HG03060 (cell line): ENCODE measurements at regions not wholly inside any gene's neighbourhood (a gene's known extent, or its start where the extent isn't known, plus 50 kb on each side); places are given as distances from the start of the nearest gene placed in this dataset.

ENCODE experiments used
- ATAC-seq: cut with Tn5 transposase; IDR thresholded peaks from one replicate; pipeline ENCODE4 v1.9.1; 2021; ENCODE audit warnings: low read depth, moderate number of reproducible peaks; ENCODE audit not compliant: unreplicated experiment

DNA sequence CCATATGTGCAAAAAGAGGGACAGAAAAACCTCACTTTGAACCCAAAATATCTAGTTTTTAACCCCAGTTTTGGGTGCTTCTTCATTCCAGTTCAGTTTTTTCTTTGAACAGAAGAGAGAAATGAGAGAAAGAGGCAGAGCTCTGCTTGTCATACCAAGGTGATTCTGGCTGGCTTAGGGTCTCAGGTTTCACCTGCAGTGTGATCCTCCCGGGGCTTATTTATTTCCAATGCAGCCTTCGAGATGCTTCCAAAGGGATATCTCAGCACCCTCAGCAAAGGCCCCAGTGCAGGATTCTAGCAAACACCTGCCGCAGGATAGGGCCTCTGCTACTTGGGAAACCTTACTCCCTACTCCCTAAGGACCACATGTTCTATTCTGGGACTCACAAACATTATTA is 131.3 kb downstream of the WDR11 start:
- no peak for ATAC-seq

DNA sequence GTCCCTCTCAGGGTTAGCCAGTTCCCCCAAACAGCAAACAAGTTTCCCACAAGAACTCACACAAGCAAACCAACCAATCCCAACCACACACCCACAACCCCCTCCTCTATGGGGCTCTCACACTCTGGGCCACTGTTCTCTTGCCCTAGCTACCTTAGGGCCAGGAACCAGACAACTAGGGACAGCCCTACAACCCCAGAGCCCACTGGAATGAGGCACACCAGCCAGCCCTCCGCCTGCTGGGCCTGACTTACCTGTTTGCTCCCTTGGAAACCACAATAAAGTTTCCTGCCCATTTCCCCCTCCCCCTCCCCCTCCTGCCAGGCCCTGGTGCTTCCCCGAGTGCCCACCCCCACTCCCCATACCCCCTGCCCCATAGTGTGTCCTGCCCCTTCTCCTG is 132.6 kb downstream of the WDR11 start:
- ATAC-seq, result no peak

DNA sequence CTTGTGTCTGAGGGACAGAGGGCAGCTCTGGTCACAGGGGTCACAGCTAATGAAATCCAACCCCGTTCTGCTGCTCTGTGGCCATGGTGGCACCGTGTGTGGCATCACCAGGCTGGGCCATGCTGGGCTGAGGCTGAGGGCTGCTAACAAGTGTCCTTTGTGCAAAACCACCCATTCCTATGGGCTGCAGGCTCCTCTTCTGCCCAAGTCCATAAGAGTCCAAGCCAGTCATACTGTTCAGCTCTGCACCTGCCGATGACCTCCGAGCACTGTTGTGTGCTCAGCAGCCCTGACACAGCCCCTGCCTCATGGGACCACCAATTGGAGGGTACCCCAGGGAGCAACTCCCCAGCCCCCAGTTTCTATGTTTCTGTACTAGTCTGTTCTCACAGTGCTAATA is 133.1 kb downstream of the WDR11 start:
- no peak for ATAC-seq

DNA sequence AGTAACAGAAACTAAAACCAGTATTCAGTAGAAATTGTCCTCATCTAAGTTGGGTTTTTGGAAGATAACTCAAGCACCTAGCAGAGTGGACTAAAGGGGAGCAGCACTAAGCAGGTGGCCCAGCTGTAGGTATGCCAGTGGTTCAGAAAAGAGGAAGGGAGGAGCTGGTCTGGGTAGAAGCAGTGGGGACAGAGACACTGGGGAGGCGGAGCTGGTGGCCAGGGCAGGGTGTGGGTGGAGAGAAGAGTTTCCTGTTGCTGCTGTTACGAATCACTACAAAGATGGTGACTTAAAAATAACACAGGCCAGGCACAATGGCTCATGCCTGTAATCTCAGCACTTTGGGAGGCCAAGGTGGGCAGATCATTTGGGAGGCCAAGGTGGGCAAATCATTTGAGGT is 136.2 kb downstream of the WDR11 start:
- no peak for ATAC-seq

DNA sequence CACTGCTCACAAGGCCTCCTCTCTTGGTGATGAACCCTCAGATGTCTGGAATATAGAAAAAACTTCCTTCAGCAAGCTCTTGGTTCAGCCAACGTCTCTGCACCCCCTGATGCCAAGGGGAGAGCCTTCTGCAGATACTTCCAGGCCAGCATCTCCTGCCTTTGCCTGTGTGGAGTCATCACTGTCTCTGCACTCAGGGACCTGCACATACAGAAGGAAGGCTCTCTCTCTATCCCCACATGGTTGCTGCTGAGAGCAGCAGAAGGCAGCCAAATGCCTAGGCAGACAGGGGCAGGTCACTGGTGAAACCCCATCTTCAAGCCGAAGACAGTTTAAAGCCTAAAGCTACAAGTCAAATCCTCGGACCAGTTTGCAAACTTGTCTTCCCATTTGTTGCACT is 137.6 kb downstream of the WDR11 start:
- ATAC-seq, result no peak

DNA sequence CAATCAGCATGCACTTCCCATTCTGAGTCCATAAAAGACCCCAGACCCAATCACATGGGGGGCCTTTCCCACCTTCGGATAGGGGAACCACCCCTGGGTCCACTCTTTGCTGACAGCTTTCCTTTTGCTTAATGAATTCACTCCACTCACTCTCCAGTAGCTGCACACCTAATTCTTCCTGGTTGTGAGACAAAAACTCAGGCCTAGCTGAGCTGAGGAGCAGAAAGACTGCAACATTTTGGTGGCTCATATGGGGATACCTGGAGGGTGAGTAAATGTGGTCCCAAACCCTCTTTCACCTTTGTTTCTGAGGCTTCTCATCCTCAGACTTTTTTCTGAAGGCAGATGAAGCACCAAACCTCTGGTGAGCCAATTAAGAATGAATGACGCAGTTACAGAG is 138.1 kb downstream of the WDR11 start:
- ATAC-seq, result no peak

DNA sequence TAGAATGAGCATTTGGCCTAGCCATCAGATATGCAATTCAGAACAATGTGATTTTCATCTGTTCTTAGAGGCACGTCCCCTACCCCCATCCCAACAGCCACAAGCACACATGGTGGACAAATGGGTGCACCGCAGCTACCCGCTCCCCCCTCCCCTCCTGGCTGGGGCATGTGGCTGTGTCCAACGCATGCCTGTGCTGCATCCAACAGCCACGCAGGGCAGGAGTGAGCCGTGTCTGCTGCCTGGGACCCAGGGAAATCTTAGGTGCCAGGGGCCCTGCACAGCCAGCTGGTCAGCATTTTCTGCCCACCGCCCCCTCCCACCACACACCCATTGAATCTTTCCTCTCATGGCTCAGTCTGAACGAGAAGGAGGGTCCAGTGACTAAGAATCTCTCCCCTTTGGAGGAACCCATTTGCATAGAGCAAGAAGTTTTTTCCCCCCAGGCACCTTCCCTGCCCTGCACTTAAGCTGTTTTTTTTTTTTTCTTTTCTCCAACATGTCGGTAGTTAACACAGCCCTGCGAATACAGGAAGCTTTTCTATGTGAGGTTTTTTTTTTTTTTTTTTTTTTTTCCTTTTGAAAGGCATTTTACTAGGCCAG is 138.9 kb downstream of the WDR11 start:
- no peak for ATAC-seq

DNA sequence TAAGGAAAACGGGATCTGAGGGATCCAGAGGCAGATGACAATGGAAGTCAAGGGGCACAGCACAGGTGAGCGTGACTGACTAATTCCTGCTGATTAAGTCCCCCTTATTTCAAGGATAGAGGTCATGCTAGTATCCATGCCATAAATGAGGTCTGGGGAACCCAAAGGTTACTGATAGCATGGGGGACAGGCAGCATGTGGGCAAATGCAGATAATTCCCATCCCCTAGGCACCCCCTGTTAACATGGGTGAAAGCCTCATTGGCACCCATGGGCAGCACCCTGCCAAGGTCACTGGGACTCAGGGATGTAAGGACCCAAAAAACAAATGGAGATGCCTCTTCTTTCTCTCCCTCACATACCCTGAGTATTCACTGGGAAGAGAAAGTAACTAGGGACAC is 139.7 kb downstream of the WDR11 start:
- ATAC-seq, result no peak

DNA sequence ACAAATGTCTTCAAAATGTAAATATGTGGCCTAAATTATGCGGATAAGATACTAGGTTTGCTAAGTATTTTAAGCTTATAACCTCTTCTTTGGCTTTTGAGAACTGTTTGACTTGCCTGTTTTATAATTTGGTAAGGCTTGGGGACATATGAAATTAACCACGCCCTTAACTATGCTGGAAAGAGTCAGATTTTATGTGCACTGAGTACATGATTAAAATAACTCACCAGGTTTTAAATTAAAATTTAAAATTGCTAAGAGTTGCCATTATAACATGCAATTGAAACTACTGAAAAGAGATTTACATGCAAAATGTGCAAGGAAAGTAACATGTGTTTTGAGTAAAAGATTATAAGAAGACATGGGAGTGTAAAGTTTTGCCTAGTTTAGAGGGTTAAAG is 141.9 kb downstream of the WDR11 start:
- no peak for ATAC-seq

DNA sequence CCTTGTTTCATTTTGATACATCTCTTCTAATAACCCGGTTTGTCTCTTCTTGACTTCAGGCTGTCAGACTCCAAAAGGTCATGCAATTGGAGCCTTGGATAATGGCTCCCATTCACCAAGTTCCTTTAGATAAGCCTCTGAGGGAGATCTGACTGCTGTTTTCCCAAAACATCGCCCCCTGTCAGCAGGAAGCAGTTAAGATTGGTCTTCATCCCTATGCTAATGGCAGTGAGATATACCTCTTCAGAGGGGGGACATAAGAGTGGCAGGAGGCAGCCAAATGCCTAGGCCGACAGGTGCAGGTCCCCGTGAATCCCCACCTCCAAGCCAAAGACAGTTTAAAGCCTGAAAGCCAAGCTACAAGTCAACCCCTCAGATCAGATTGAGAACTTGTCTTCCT is 144.6 kb downstream of the WDR11 start:
- no peak for ATAC-seq

DNA sequence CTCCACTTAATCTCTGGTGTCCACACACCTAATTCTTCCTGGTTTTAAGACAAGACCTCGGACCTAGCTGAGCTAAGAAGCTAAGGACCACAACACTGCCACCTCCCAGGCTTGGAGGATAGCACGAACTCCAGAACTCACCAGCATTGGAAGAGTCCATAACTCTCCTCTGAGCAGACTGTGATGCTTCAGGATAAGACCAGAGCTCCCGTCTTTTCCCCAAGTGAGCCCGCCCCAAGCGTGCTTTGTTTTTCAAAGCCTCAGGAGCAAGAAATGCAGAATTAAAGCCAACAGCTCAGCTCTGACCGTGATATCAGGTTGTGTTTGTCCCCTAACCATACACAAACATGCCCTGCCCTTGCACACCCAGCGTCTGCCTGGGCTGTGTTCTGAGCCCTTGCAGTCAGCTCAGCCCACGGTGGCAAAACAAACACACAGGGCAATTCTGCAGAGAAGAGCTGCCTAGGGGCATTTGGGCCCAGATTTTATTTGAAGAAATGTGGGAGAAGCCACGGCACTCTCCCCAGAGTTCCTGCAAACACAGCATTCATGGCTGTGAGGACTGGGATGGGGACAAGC is 145.4 kb downstream of the WDR11 start:
- ATAC-seq, result no peak

DNA sequence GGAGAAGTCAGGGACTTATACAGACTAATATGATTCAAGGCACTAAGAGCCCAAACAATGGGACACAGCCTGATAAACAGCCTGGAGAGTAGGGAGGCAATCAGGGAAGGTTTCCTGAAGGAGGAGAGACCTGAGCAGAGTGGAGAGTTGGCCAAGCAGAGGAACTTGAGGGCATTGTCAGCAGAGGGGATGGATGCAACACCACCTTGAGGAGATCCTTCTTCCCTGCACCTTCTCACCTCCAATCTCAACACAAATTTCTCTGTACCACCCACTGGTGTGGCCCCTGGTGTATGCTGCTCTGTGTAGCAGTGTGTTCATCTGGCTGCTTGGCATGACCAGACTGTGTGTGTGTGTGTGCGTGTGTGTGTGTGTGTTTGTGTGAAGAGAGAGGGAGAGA is 146.2 kb downstream of the WDR11 start:
- ATAC-seq, result no peak

DNA sequence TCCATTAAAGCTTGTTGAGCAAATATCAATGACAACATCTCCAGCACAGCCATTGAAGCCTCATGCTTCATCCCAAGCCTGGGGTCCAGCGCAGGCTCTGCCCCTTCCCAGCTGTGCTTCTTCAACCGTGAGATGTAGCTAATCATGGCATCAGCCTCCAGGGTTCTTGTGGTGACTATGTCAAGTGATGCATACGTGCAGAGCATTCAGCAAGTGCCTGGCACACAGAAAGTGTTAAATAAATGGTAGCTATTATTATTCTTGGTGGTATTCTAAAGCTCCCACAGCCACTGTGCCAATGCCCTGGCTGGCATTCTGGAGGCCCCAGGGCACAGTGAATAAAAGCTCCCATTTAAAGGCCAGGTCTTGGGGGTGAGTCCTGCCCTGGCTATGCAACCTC is 146.6 kb downstream of the WDR11 start:
- no peak for ATAC-seq

DNA sequence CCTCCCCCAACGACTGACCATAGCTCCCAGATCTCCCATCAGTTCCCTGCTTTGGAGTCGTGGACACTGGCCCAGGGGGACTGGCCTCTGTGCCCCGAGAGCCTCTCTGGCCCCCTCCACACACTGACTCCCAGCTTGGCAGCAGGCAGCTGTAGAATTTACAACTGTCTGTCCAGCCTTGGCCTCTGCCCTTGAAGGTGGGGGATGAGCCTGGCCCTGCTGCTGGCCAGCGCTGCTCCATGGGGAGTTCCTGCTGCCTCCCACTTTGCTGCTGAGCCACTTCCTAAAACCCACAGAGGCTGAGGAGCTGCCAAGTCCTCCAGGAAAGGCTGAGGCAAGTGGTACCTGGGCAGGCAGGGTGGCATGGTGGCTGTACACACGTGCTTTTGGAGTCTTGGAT is 147.1 kb downstream of the WDR11 start:
- no peak for ATAC-seq

DNA sequence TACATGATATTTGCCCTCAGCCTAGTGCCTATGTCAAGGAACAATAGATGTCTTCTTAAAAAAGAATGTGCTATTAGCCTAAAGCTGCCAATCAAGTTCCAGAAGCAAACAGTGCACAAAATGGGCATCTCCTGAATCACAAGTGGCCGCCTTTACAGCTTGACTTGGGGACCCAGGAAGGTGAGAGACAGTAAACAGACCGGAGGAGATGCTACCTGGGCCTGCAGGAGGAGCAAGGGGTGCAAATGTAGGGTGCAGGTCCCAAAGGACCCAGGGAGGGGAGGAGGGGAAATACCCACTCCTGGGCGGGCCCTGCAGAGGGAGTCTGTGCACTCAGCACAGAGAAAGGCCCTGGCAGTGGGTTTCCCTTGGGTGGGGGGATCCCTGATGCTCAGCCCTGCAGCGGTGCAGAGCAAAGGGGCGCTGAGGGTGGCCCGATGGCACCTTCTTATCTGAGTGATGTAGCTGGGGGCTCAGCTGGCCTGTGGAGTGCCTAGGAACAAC is 147.7 kb downstream of the WDR11 start:
- no peak for ATAC-seq

DNA sequence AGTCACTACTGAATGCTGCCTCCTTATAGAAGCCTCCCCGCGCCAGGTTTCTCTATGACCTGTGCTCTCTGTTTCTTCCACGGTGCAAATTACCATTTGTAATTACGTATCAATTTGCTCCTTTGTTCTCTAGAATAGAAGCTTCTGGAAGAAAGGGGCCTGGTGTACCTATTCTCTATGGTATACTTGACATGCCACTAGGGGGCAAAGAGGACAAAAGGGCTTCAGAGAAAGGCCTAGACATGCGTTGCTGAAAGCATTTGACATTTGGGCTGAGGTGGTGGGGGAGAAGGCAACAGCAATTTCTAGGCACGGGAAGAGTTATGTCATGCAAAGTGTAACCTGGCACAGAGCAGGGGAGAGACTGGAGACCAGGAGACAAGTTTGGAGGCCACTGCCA is 148.7 kb downstream of the WDR11 start:
- ATAC-seq, result no peak

DNA sequence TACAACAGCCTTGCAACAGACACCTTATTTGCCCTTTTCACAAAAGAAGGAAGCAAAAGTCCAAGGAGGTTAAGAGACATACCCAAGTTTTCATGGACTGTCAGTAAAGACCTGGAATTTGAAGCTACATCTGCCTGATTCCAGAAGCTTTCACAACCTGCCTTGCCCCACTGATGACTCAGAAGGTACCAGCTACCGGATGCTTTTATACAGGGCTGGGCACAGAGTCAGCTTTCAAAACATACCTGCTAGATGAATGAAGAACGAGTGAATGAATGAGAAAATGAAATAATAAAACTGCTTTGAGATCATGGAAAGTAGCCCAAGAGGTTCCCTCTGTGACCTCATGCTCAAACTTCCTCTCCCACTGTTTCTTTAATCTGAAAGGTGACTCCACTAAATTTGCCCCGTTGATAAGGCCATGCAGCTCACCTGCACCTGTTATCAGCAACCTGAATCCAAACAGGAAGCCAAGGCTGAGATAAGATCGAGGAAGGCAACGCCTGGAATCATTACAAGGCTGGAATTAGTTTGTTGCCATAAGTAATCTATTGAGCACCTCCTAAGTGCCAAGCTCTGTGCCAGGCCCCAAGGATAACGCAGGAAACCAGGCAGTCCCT is 151.5 kb downstream of the WDR11 start:
- no peak for ATAC-seq

DNA sequence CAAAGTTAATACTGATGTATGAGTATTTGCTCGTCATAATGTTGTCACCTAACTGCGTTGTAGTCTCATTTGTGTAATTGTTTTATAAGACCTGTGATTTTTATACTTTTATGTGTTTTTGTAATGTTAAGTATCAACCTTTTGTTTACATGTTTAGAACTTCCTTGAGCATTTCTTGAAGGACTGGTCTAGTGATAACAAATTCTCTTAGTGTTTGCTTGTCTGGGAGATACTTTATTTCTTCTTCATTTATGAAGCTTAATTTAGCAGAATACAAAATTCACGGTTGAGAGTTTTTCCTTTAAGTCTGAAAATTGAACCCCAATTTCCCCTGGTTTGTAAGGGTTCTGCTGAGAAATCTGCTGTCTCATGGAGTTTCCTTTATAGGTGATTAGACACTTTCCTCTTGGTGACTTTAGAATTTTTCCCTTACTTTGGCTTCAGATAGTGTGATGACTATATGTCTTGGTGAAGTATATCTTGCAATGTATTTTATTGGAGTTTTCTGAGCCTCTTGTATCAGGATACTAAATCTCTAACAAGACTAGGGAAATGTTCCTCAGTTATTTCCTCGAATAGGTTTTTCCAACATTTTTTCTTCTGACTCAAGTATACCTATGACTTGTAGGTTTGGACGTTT is 154.9 kb downstream of the WDR11 start:
- ATAC-seq, result no peak

DNA sequence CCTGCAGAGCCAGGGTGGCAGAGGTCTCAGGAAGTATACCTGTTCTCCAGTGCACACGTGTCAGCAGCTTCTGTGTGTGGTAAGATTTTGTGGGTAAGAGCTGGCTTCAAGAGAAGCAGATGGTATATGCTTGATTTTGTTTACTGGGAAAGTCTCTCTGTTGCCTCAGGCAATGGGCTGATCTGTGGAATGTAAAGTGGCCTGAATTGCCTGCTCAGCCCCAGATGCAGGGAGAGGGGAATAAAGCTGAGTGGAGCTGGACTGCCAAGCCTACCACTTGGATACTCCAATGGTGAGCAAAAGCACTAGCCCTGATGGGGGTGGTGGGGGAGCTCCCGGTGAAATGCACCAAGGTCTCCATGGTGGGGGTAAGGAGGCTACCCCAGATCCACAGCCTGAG is 156.1 kb downstream of the WDR11 start:
- ATAC-seq, result no peak

DNA sequence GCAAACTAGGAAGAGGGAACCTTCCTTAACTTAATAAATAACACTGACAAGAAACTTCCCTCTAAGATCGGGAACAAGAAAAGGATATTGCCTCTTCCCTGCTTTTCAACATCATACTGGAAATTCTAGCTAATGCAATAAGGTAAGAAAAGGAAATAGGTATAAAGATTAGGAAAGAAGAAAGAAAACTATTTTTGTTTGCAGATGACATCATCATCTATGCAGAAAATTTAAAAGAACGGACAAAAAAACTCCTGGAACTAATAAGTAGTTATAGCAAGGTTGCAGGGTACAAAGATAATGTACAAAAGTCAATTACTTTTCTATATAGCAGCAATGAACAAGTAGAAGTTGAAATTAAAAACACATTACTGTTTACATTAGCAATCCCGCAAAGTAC is 164.8 kb downstream of the WDR11 start:
- ATAC-seq, result no peak

DNA sequence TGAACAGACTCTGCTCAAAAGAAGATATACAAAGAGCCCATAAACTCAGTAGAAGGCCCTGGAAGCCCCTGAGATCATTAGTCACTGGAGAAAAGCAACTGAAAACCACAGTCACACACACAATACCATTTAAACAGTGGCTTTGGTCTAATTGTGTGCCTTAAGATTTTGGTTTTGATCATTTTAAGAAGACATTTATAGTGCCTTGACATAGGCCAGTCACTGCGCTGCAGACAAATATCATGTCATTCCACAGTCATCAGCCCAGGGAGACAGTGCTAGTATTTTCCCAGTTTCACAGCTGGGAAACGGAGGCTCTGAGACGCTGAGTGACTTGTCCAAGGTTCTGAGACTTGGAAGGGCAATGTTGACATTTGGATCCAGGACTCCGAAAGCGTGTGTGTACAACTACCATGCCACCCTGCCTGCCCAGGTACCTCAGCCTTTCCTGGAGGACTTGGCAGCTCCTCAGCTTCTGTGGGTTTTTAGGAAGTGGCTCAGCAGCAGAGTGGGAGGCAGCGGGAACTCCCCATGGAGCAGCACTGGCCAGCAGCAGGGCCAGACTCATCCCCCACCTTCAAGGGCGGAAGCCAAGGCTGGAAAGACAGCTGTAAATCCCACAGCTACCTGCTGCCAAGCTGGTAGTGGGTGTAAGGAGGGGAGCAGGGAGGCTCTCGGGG is 173.9 kb downstream of the WDR11 start:
- ATAC-seq, result no peak
